ENCODE measurements at regions not wholly inside any gene's neighbourhood (a gene's known extent, or its start where the extent isn't known, plus 50 kb on each side); places are given as distances from the start of the nearest gene placed in this dataset.

DNA sequence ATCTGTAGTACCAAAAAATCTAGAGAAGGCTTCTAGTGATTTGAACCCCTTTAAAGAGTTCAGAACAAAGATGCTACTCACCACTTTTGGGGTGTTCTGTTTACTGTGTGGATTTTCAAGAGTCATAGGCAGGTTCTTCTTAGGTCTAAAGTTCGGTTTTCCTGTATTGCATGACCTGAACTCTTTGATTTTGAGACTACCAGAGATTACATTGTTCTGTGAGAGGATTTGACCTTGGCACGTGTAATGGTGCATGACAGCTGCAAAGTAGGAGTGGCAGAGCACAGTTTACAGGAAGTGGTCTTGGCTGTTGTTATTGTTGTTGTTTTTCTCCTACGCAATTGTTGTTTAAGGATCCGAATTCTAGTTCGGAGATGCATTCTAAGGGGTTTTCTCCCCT lies 592.7 kb downstream of the EPHA7 start:
- DNase-seq (ENCODE audit: low spot score), result no peak

DNA sequence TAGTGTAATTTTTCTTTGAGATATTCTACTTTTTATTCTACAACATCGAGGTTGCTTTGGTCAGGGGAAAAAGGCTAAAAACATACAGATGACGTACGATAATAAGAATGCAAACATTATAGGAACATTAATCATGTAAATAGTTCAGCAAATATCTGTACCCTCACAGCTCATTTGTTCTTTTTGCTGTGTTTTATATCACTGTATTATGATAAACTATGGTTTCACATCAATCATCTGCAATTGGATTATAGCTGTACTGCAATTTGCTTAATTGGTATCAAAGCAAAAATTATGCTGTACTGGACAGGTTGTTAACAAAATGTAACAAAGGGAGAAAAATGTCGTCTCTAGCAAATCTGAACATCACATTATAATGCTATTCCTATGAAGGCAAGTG lies 597.1 kb downstream of the EPHA7 start:
- no peak for DNase-seq (ENCODE audit: low spot score)

DNA sequence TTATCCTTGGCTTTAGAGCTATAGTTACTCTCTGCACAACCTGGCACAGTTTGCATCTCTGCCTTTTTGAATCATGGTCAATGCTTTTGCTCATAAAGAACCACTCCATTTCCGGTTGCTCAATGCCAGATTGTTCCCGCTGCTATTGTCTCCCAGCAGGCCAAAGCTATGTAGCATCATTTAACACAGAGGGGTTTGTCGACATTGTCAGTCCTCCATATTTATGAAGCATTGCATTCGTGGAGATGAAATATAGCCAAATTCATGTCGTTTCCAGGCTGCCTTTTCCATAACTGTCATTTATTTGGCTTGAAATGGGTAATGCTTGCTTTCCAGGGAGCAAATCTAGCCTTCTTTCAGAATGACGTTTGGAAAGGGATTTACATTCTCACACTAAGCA lies 598.8 kb downstream of the EPHA7 start:
- DNase-seq (ENCODE audit: low spot score), result no peak

DNA sequence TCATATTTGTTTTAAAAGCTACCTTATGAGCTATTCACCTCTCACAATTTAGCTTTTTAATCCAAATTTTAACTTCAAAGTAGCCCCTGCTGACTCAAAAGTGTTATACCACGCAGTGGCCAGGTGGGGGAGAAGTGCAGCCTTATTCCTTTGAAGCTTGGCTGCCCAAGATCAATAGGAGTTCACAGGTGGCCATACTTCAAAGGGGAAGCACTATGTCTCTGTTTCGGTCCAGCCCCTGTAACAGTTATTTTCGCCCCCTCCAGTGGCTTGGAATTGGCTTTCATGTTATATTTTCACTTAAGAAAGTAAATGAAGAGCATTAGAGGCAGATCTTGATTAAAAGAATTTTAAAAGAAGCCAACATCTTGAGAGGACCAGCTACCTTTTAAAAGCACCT lies 608.4 kb downstream of the EPHA7 start:
- no peak for DNase-seq (ENCODE audit: low spot score)

DNA sequence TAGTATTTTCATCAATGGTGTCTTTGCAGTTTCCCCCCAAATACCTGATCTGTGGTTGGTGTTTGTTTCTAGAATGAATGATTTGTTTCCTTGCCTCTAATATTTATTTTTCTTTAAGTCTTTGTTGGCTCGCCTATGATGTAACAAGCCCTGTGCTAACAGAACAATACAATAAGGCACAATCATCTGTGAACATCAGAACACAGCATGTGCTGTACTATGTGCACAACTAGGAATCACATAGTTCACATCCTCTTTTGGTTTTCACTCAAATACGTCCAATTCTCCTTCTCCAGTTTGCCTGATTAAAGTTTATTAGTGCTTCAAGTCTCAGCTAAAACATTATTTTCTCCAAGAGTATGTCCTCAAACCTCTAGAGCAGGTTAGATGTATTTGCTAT lies 613.1 kb downstream of the EPHA7 start:
- no peak for DNase-seq (ENCODE audit: low spot score)

DNA sequence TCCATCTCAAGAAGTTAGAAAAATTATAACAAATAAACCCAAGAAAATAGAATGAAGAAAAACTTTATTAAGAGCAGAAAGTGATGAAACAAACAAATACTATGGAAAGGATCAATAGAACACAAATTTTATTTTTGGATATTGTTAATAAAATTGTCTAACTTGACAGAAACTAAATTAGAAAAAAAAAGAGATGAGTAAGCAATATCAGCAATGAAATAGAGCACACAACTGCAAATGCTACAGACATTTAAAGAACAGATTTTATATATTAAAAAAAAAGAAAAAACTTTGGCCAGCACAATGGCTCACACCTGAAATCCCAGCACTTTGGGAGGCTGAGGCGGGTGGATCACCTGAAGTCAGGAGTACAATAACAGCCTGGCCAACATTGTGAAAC lies 628.0 kb downstream of the EPHA7 start:
- DNase-seq (ENCODE audit: low spot score), result no peak

DNA sequence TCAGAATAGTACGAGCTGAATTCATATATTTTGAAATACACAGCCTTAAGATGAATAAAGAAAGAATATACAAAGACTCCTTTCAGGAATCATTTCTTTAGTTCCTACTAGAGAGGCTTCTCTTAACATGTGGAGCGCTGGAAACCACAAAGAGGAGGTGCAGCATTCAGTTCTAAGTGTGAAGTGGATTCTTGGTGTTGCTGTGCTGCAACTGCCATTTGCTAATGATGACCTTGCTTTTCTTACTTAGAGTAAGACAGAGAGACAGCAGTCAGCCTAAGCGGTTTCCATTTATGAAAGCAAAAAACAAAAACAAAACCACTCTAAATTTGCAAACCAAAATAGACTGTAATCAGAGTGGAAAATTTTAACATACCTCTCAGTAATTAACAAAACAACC lies 629.0 kb downstream of the EPHA7 start:
- no peak for DNase-seq (ENCODE audit: low spot score)

DNA sequence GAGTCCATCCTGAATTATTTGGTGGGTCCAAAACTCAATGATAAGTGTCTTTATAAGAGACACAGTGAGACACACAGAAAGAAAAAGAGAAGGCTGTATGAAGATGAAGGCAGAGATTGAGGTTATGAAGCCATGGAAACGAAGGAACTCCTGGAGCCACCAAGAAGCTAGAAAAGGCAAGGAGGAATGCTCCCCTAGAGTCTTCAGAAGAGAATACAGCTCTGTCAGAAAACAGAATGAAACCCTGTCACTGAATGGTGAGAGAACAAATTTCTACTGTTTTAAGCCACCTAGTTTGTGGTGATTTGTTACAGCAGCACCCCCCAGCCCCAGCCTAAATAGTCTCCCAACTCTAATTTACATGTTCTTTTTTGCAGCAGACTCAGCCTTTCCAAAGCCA lies 635.1 kb downstream of the EPHA7 start:
- no peak for DNase-seq (ENCODE audit: low spot score)

DNA sequence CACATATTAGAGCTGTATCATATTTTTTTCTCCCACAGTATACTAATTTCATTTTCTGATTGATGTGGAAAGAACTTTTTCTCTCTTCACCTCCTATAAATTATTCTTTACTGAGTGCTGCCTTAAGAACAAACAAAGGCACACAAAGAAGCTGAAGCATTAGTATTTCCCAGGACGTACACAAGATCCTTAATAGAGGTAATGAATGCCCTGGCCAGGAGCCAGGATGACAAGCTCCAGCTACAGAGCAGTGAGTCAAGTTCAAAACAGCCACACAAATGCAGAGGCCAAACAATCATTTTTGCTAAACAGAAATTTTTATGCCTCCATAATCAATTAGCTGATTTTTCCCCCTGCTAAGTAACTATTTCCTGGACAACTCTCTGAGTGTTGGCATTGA lies 639.6 kb downstream of the EPHA7 start:
- DNase-seq (ENCODE audit: low spot score), result no peak

DNA sequence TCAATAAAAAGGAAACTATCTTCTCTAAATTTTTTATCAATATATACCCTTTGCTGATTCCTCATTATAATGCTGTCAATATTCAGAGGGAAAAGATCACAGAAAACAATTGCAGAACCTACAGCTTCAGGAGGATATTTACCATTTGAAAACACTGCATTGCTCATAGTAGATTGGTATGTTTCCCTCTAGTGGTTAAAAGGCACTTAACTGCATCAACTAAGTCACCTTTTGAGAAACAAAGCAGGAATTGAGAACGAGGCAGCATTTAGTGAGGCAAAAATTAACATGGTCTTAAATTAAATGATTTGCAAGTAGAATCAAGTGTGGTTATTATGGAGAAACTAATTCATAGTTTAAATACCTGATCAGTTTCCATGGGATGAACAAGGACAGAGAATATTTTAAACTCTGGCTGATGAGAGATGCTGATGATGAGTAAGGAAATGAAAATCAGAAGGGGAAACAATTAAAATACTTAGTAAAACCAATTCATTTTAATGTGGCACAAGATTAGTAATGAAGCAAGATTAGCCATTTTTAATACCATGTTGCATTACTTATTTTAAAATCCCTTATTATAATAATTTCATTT lies 642.1 kb downstream of the EPHA7 start:
- DNase-seq (ENCODE audit: low spot score), result no peak

DNA sequence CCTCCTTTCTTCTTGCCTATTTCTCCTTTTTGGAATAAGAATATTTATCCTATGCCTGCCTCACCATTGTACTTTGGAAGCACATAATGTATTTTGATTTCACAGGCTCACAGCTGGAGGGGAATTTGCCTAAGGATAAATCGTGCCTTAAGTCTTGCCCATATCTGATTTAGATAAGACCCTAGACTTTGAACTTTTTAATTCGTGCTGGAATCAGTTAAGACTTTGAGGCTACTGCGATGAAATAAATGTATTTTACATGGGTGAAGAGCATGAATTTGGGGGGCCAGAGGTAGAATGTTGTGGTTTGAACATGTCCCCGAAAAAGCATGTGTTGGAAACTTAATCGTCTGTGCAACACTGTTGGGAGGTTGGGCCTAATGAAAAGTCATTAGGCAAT lies 648.8 kb downstream of the EPHA7 start:
- DNase-seq (ENCODE audit: low spot score), result no peak

DNA sequence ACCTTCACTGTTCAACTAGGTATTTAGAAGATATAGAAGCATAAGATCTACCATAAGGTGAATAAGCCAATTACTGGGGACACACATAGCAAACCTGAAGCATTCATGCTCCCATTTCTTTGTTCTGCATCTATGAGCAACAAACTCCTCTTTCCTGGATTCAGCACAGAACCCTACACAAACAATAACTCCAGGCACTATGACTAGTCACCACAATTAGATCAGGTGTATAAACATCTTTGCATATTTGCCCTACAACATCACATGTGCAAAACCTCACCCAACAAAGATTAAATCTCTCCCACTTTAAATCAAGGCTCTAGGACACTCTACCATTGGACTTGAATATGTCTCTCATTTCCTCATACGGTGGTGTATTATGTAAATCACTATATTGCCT lies 652.3 kb downstream of the EPHA7 start:
- DNase-seq (ENCODE audit: low spot score), result no peak

DNA sequence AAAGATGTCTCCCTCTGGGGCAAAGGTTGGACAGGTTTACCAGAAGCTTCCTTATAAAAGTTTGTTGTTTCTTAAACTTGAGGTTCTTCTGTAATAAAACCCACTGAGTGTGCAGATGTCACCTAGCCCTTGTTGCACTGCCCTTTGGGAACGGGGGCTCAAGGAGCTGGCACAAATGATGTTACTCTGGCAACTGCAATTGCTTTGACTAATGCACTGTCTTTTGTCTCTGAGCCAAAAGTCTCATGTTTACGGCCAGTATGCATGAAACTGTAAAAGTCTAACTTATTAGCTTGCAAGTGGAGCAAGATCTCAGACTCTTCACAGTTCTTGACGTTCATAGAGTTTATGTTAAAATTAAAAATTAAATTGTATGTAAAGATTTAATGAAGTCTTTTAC lies 655.7 kb downstream of the EPHA7 start:
- no peak for DNase-seq (ENCODE audit: low spot score)

DNA sequence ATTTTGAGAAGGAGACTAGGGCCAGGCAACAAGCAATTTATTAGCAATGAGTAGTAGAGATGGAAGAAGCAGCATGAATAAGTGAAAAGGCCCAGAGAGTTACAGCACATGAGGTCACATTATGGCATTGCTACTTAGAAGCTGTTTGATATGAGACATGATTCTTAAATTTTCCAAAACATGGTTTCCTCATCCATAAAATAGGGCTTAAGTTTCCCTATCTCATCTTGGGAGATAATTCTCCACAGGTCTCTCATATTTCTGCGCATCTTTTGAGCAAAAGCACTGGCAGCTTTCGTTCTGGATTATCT lies 656.1 kb downstream of the EPHA7 start:
- DNase-seq (ENCODE audit: low spot score), result no peak

DNA sequence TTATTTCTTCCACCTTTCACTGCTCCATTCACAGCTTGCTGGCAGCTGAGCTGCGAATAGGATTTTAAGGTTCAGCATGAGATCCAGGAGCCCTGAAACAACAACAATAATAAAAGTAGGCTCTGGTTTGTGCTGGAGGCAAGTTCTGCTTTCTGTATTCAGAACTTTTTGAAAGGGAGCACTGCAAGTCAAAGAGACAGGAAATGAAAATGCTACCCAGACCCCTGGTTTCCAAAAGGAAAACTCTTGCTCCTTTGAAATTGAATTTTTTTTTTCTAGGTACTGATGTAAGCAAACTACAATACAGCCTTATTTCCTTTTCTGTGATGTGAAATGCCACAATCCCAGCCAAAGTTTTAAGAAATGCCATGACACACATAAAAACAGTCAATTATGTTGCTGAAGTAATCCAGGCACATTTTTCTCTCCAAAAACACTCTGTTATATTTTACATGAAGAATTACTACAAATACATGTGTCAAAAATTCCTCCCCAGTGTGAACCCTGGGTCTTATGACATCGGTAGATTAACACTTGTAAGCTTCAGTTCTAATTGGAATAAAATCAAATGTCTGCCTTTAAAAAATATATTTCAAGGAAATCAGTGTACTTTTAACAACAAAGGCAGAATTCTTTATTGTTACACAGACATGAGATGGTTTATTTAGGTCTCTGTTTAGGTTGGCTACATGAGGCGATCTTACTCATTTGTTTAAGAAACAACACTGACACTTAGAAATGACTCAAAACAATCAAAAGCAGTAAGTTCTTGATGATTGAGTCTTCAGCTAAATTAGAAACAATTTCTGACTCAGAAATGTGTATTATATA lies 656.7 kb downstream of the EPHA7 start:
- no peak for DNase-seq (ENCODE audit: low spot score)

DNA sequence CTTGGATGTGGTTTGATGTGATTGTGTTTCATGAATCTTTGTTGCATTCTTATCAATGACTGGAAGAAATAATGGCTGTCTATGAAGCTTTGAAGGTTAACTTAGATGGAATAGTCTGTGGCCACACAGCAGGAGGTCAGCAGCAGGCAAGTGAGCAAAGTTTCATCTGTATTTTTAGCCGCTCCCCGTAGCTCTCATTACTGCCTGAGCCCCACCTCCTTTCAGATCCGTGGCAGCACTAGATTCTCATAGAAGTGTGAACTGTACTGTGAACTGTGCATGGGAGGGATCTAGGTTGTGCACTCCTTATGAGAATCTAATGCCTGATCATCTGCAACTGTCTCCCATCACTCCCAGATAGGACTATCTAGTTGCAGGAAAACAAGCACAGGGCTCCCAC lies 660.2 kb downstream of the EPHA7 start:
- no peak for DNase-seq (ENCODE audit: low spot score)

DNA sequence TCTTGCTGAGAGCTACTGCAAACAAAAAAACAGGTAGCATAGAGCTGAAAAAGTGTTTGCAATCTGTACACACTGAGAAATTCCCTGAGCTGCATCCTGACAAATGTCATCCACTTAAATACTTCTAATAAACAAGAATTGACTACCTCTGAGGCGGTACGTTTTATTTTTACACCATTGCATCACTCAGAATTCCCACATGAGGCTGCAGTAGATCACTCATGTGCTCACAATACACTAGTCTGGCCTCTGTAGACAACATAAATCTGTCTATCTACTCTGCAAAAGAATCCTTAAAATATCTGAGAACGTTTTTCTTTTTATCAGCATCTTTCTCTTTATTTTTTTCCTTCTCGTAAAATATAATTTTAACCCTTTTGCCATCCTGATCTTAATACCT lies 661.4 kb downstream of the EPHA7 start:
- no peak for DNase-seq (ENCODE audit: low spot score)

DNA sequence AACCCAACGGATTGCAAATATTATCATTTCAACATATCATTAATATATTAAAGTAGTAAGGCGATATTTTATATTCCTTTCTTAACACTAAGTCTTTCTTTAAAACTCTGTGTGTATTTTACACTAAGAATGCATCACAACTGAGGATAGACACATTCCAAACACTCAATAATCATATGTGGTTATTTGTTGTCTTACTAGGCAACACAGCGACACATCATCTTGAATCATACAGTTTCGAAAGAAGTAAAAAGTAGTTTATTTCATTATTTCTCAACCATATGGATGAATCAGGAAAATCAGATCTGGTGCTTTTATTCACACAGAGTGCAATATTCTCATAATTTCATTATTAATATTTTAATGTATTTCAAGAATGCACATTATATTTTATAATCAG lies 662.4 kb downstream of the EPHA7 start:
- DNase-seq (ENCODE audit: low spot score), result no peak

DNA sequence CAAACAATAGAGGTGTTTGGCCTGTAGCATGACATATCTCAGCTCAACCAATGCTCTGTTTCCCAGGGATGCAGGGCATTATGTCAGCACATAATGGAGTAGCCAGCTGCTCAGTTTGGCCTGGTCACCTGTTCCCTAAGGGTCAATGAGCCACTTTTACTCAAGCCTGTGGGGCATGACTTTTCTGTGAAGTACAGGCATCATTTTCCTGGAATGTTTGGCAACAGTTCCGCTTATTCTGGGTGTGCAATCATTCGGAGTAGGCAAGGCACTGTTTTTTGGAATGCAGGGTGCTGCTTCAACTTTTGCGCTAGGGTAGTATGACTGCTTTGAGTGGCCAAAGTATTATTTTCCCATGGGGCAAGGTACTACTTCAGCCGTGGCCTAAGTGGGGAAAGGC lies 665.4 kb downstream of the EPHA7 start:
- no peak for DNase-seq (ENCODE audit: low spot score)

DNA sequence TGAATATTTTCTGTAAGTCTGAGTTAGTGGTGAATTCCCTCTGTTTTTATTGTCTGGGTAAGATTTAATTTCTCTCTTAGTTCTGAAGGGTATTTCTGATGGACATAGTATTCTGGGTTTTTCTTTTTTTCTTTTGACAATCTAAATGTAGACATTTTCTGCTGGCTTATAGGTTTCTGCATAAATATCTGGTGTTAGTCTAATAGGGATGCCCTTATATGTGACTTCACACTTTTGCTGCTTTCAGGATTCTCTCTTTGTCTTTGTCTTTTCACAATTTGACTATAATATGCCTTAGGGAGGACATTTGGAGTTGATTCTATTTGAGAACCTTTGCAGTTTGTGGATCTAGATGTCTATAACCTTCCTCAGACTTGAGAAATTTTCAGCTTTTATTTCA lies 667.2 kb downstream of the EPHA7 start:
- no peak for DNase-seq (ENCODE audit: low spot score)

DNA sequence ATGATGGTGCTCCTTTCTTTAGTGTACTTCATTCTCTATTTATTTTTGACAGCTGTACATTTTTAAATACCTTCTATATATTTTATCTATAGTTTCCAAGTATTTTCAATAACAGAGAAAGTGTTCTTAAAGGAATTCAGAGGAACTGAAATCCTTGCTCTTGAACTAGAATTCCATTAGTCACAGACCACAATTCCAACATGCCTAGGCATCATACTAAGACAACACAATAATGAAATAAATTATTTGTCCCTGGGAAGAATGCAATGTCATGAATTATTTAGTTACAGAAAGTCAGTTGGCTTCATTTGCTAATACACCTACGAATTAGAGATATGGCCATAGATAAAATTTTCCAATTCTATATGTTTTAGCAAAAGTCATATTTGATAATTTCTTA lies 671.2 kb downstream of the EPHA7 start:
- no peak for DNase-seq (ENCODE audit: low spot score)

DNA sequence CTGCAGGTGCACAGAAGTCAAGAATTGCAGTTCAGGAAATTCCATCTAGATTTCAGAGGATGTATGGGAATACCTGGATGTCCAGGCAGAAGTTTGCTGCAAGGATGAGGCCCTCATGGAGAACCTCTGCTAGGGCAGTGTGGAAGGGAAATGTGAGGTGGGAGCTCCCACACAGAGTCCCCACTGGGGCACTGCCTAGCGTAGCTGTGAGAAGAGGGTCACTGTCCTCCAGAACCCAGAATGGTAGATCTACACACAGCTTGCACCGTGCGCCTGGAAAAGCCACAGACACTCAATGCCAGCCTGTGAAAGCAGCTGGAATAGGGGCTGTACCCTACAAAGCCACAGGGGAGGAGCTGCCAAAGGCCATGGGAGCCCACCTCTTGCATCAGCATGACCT lies 681.4 kb downstream of the EPHA7 start:
- no peak for DNase-seq (ENCODE audit: low spot score)

DNA sequence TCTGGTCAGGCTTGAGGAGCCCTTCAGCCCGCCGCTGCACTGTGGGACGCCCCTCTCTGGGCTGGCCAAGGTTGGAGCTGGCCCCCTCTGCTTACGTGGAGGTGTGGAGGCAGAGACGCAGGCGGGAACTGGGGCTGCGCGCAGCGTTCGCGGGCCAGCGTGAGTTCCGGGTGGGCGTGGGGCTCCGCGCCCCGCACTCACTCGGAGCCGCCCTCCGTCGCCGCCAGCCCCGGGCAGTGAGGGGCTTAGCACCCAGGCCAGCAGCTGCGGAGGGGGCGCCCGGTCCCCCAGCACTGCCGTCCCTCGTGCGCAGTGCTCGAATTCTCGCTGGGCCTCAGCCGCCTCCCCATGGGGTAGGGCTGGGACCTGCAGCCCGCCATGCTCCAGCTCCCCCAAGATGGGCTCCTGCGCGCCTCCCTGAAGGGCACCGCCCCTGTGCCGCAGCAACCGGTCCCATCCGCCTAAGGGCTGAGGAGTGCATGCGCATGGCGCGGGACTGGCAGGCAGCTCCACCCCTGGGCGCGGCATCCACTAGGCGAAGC lies 695.9 kb downstream of the EPHA7 start:
- DNase-seq (ENCODE audit: low spot score), result no peak

DNA sequence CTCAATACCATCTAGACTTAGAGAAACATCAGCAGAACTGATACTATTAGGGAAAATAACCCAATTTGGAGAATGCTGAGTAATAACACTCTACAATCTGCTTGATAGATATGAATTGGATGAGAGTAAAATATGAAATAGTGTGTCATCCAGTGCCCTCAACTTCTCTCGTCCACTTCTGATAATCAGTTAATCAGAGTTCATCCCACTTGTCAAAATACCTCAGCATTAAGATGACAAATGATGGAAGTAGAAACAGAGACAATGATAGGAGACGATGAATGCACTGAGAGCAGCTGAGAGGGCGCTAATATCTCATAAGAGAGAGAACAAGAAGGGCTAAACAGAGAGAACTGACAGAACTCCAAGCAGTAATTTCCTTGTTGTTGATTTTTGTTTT lies 699.6 kb downstream of the EPHA7 start:
- DNase-seq (ENCODE audit: low spot score), result no peak

Data from CD4-positive, alpha-beta T cell treated with Interleukin-6 at 100 ng/mL for 8 hours (primary cell).